ENCODE measurements at regions not wholly inside any gene's neighbourhood (a gene's known extent, or its start where the extent isn't known, plus 50 kb on each side); places are given as distances from the start of the nearest gene placed in this dataset.

DNA sequence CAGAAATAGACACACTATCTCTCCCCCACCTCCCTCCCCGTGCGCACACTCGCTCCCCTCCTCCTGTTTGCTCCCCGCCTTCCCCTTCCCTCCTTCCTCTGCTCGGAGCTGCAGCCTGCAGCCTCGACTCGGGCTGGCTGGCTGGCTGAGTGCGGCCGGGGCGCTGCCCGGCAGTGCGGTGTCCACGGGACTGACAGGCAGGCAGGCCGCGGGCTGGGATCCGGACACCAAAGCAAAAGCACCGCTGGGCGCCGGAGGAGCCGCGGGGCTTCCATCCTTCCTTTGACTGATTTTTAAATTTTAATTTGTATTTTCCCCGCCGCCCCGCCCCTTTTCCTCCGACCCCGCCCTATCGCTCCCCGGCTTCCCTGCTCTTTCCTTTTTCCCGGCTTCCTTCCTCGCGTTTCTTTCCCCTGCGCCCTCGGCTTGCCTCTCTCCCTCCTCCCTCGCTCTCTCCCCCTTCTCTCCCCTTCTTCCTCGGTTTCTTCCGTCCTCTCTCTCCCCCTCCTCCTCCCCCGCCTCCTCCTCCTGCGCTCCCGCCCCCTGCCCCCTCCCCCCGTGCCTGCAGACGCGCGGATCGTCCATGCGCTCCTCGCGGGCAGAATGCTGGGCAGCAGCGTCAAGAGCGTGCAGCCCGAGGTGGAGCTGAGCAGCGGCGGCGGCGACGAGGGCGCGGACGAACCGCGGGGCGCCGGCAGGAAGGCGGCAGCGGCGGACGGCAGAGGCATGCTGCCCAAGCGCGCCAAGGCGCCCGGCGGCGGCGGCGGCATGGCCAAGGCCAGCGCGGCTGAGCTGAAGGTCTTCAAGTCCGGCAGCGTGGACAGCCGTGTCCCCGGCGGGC lies 109.4 kb downstream of the NAV1 start:
- TF ChIP-seq POLR2A (IDR thresholded peaks at IDR 0.05; ENCODE audit: control extremely low read depth in 1 of 2, low read depth in 2 of 2, low read length in 2 of 2) (no peak), SAP30 (IDR thresholded peaks at IDR 0.05; ENCODE audit: insufficient read depth, insufficient replicate concordance, low read length) (no peak), TEAD4 (IDR thresholded peaks at IDR 0.05; ENCODE audit: low read depth, low read length) (no peak)

Measured in H1 (cell line).